RWPE1 (cell line): ENCODE measurements at regions not wholly inside any gene's neighbourhood (a gene's known extent, or its start where the extent isn't known, plus 50 kb on each side); places are given as distances from the start of the nearest gene placed in this dataset.
A peak's percentile ranks its signal among the peaks of the same experiment; 100 is the strongest.

Experiments
- CTCF ChIA-PET: fragments of 350-600 bp; sonication (Branson Sonifier 250); formaldehyde crosslinking; extraction: SDS; loops from one replicate; lab custom pipeline; 2021; lab: Yijun Ruan, JAX
- POLR2A ChIA-PET: fragments of 400-600 bp; formaldehyde crosslinking; extraction: SDS; loops from one replicate; lab custom pipeline; 2020; ENCODE audit warnings: antibody characterized with exemption; ENCODE audit not compliant: low non-redundant PET; lab: Yijun Ruan, JAX
- DNase-seq: peaks from one replicate; pipeline ENCODE4 v3.0.0; 2012; ENCODE audit warnings: low spot score
- H3K27ac ChIP-seq: fragments of 450-650 bp; 2 replicates; pipeline ENCODE4 v1.5.1; 2017
- TF ChIP-seq, protein P1 (sequence below): fragments of 450-650 bp; conservative IDR thresholded peaks from 2 replicates; pipeline ENCODE4 v1.5.1; 2017; ENCODE audit warnings: low read depth, mild to moderate bottlenecking

- ChIA-PET CTCF (no interaction called here), POLR2A (no interaction called here)
- H3K27ac ChIP-seq = no peak overlapping the region
- TF ChIP-seq, protein P1, sequence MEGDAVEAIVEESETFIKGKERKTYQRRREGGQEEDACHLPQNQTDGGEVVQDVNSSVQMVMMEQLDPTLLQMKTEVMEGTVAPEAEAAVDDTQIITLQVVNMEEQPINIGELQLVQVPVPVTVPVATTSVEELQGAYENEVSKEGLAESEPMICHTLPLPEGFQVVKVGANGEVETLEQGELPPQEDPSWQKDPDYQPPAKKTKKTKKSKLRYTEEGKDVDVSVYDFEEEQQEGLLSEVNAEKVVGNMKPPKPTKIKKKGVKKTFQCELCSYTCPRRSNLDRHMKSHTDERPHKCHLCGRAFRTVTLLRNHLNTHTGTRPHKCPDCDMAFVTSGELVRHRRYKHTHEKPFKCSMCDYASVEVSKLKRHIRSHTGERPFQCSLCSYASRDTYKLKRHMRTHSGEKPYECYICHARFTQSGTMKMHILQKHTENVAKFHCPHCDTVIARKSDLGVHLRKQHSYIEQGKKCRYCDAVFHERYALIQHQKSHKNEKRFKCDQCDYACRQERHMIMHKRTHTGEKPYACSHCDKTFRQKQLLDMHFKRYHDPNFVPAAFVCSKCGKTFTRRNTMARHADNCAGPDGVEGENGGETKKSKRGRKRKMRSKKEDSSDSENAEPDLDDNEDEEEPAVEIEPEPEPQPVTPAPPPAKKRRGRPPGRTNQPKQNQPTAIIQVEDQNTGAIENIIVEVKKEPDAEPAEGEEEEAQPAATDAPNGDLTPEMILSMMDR = no peak
- no peak for DNase-seq
Measured at GRCh38 chr2:19826874-19827273, 74.9 kb downstream of the TTC32 start.

DNA sequence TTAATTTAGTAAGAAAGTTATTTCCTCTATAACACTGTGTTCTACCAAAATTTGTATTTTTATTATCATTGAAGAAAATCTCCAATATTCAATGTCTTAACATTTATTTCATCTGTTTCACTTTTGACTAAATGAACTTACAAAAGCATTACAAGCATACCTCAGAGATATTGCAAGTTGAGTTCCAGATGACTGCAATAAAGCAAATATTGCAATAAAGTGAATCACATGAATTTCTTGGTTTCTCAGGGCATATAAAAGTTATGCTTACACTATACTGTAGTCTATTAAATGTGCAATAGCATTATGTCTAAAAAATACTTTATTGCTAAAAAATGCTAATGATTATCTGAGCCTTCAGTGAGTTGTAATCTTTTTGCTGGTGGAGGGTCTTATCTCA, 78.3 kb downstream of the TTC32 start:
- TF ChIP-seq, protein P1 = no peak
- no peak overlapping the region for H3K27ac ChIP-seq
- ChIA-PET CTCF (no interaction called here), POLR2A (no interaction called here)
- DNase-seq = no peak

- POLR2A ChIA-PET = no interaction called here
- TF ChIP-seq, protein P1 = no peak
- peak overlapping the region; percentile 39; the same call in 1 of the 2 replicates for H3K27ac ChIP-seq
- DNase-seq = peak; percentile 75
- CTCF ChIA-PET = interaction anchor here (0.6 kb wide), 1 partner anchor 1865 kb away, joined by 3 read pairs; no protein-coding TSS in a partner anchor
Measured at GRCh38 chr2:19819097-19820065, 82.4 kb downstream of the TTC32 start.

DNA sequence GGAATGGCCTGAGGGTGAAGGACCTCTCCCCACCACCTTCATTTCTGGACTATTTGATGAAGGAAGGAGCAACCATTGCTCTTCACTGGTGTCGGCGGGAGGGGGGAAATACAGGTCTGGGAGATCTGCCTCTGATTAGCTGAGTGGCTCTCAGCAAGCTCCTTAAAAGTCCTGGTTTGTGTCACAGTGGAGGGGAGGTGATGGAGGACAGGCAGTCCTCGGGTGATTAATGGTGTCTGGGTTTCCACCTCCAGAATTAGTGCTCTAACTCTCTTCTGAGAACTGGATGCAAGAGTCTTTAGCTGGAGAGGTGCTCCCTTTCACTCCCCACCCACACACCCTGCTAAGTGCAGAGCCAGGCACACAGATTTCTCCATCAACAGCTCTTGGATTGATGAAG, 83.2 kb downstream of the TTC32 start:
- DNase-seq = no peak
- ChIA-PET POLR2A (no interaction called here), CTCF (interaction anchor here (0.6 kb wide), 1 partner anchor 291 kb away, joined by 3 read pairs; no protein-coding TSS in a partner anchor)
- no peak overlapping the region for H3K27ac ChIP-seq
- TF ChIP-seq, protein P1 = no peak

DNA sequence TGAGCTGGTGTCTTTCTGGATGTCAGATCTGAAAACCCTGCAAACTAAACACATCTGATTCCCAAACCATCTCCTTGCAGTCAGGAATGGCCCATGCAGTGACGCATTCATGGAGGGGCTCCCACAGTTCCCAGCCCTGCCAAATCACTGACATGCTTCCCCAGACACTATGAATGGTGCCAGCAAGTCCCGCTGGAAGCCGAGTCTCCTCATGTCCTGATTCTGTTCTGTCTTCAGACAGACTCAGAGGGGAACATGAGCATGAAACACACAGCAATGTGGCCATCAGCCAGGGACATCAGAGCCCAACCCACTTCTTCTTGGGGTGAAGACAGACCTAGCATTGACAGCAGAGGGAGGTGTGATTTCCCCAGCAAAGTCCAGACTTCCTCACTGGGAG, 83.7 kb downstream of the TTC32 start:
- ChIA-PET POLR2A (no interaction called here), CTCF (interaction anchor here (0.6 kb wide), 1 partner anchor 291 kb away, joined by 3 read pairs; no protein-coding TSS in a partner anchor)

DNA sequence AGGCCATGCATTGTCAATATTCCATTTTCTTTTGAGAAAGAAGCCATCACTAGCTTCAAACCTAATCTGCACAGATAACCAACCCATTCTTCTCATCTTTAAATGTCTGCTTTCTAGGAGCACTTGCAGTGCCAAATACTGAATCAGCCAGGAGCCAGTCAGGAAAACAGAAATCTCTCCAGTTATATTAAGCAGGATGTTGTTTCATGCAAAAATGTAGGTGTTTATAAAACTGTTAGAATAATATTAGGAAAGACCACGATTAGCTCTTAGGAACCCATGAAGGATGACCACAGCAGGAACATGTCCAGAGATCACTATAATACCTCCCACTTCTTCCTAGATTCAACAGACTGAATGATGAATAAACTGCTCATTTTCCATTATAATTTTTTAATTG, 86.0 kb downstream of the TTC32 start:
- TF ChIP-seq, protein P1 = no peak
- ChIA-PET CTCF (no interaction called here), POLR2A (no interaction called here)
- H3K27ac ChIP-seq = no peak overlapping the region
- no peak for DNase-seq

More for the DNA sequence above, 83.7 kb downstream of the TTC32 start:
- H3K27ac ChIP-seq = no peak overlapping the region
- TF ChIP-seq, protein P1 = no peak
- DNase-seq = no peak
